Calu3 (cell line): ENCODE measurements at regions not wholly inside any gene's neighbourhood (a gene's known extent, or its start where the extent isn't known, plus 50 kb on each side); places are given as distances from the start of the nearest gene placed in this dataset.

Source experiments
- BruUV-seq: library from RNA; stranded (reverse); fragments of 400-500 nt; replicated peaks from 2 replicates; lab custom pipeline; 2021; lab: Mats Ljungman, UMichigan
- CTCF ChIA-PET: fragments of 300-600 bp; sonication (Branson Sonifier 250); formaldehyde crosslinking; loops from one replicate; lab custom pipeline; 2022; ENCODE audit warnings: antibody characterized with exemption; lab: Charles Lee
- DNase-seq: peaks from one replicate; pipeline ENCODE4 v3.0.0; 2022
- H3K27ac Mint-ChIP-seq: one replicate; pipeline ENCODE4 v1.8.0; 2022; ENCODE audit warnings: mixed read lengths; ENCODE audit not compliant: unreplicated experiment
- H3K27me3 Mint-ChIP-seq: one replicate; pipeline ENCODE4 v1.8.0; 2022; ENCODE audit warnings: mixed read lengths; ENCODE audit not compliant: unreplicated experiment
- H3K36me3 Mint-ChIP-seq: one replicate; pipeline ENCODE4 v1.8.0; 2022; ENCODE audit warnings: mild to moderate bottlenecking, moderate library complexity, mixed read lengths; ENCODE audit not compliant: insufficient read depth, unreplicated experiment
- H3K4me1 Mint-ChIP-seq: one replicate; pipeline ENCODE4 v1.8.0; 2022; ENCODE audit warnings: mild to moderate bottlenecking, low read depth, mixed read lengths; ENCODE audit not compliant: unreplicated experiment
- H3K4me3 Mint-ChIP-seq: one replicate; pipeline ENCODE4 v1.8.0; 2022; ENCODE audit warnings: mild to moderate bottlenecking, low read depth, moderate library complexity, mixed read lengths; ENCODE audit not compliant: unreplicated experiment
- H3K9me3 Mint-ChIP-seq: one replicate; pipeline ENCODE4 v1.8.0; 2022; ENCODE audit warnings: low read depth, mixed read lengths; ENCODE audit not compliant: unreplicated experiment
- intact Hi-C: fragments of 100-400 bp; cut with micrococcal nuclease; formaldehyde crosslinking; loops from one replicate; pipeline ENCODE4 v1.10.0; 2022; ENCODE audit not compliant: unreplicated experiment
- TF ChIP-seq, protein P1 (sequence below): fragments of 200-600 bp; IDR thresholded peaks from one replicate; pipeline ENCODE4 v1.8.0; 2022; ENCODE audit warnings: antibody characterized with exemption; ENCODE audit not compliant: unreplicated experiment

DNA sequence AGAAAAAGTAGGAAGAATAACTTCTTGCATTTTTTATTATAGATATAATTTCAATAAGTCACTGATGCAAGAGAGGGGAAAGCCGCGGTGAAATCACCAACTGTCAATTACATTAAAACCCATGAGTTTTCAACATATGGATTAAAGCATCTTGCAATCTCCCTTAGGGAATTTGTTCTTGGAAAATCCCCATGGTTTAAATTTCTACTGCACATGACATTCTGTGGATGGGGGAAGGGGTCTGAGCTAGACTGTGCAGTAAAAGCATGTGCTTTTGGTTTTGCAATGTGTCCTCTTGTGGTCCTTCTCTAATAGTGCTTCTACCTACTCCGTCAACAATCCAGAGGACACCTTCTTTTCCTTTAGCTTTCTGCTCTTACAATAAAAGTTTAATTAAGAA, 894.0 kb downstream of the DCDC2C start:
- Mint-ChIP-seq H3K27ac (no peak overlapping the region), H3K36me3 (no peaks in the 10 kb centered on the region), H3K9me3 (peaks cover 14% of the 10 kb centered on the region), H3K4me3 (no peak overlapping the region), H3K4me1 (no peaks in the 10 kb centered on the region), H3K27me3 (no peaks in the 10 kb centered on the region)
- BruUV-seq: no TSS peak
- TF ChIP-seq, protein P1, sequence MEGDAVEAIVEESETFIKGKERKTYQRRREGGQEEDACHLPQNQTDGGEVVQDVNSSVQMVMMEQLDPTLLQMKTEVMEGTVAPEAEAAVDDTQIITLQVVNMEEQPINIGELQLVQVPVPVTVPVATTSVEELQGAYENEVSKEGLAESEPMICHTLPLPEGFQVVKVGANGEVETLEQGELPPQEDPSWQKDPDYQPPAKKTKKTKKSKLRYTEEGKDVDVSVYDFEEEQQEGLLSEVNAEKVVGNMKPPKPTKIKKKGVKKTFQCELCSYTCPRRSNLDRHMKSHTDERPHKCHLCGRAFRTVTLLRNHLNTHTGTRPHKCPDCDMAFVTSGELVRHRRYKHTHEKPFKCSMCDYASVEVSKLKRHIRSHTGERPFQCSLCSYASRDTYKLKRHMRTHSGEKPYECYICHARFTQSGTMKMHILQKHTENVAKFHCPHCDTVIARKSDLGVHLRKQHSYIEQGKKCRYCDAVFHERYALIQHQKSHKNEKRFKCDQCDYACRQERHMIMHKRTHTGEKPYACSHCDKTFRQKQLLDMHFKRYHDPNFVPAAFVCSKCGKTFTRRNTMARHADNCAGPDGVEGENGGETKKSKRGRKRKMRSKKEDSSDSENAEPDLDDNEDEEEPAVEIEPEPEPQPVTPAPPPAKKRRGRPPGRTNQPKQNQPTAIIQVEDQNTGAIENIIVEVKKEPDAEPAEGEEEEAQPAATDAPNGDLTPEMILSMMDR: no peak
- intact Hi-C loops: no loop called here
- CTCF ChIA-PET: no interaction called here
- no peak for DNase-seq

DNA sequence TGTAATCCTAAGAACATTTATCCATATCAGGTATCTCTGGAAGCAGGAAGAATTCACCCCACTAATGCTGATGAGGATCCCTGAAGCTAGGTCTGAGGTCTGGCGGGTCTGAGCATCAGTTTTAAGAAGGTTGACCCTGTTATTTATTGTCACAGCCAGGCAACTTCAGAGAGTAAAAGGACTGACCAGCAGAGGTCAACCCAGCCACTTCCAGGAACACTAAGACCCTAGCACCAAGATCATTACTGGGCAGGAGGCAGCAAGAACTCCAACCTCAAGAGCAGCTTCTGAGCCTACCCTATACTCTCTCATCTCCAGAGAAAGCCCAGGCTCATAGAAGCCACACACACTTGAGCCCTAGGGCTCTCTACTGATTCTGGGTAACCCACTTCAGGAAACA, 901.4 kb downstream of the DCDC2C start:
- intact Hi-C loops: no loop called here
- no peak for DNase-seq
- H3K4me3 Mint-ChIP-seq: no peak overlapping the region
- no peak overlapping the region for H3K27ac Mint-ChIP-seq
- no peaks in the 10 kb centered on the region for H3K4me1 Mint-ChIP-seq
- TF ChIP-seq, protein P1: no peak
- H3K27me3 Mint-ChIP-seq: no peaks in the 10 kb centered on the region
- CTCF ChIA-PET: no interaction called here
- BruUV-seq: no TSS peak
- H3K36me3 Mint-ChIP-seq: no peaks in the 10 kb centered on the region
- peaks cover 9% of the 10 kb centered on the region for H3K9me3 Mint-ChIP-seq

DNA sequence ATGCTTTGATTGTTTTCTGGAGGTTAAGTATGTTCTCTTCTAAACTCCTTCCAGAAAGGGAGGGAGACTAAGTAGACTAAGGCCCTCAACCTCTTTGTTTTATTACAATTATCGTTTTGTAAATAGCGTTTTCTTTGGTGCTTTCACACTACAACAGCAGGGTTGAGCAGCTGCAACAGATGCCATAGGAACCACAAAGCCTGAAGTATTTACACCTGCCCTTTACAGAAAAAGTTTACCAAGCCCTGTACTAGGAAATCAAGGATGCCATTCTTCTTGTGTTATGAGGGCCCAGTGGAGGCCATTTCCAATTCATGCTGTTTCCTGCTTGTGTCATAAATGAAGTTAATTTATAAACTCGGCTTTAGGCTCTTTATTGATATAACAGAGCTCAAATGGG, 914.8 kb downstream of the DCDC2C start:
- TF ChIP-seq, protein P1: no peak
- no peak for DNase-seq
- no peak overlapping the region for H3K4me3 Mint-ChIP-seq
- no peak overlapping the region for H3K27ac Mint-ChIP-seq
- intact Hi-C loops: no loop called here
- peaks cover 5% of the 10 kb centered on the region for H3K9me3 Mint-ChIP-seq
- H3K4me1 Mint-ChIP-seq: no peaks in the 10 kb centered on the region
- BruUV-seq: no TSS peak
- no peaks in the 10 kb centered on the region for H3K36me3 Mint-ChIP-seq
- CTCF ChIA-PET: no interaction called here
- H3K27me3 Mint-ChIP-seq: no peaks in the 10 kb centered on the region

DNA sequence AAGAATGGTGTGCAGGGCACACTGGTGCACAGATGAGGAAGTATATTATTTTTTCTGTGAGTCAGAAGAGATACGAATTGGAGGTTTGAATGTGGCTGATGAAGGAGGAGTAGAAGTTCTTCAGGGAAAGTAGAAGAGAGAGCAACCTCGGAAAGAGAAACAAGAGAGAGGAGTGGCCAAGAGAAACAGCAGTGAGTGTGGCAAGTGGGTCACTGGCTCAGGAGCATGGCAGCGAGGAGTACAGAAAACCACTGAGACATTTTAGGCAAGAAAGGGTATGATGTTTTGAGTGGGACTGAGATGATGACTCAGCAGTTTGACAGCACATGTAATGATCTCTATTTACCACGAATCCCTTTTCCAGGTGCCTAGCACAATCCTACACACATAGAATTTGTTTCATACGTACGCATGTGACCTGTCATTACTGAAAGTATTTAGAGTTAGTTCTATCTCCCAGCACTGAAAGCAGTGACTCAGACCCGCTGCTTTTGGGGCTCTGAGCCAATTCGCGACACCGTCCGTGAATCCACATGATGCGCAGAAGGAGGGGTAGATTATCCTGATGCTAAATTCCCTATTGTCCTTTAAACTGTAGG, 915.4 kb downstream of the DCDC2C start:
- Mint-ChIP-seq H3K36me3 (no peaks in the 10 kb centered on the region), H3K4me1 (no peaks in the 10 kb centered on the region), H3K27me3 (no peaks in the 10 kb centered on the region), H3K9me3 (peaks cover 7% of the 10 kb centered on the region), H3K4me3 (no peak overlapping the region), H3K27ac (no peak overlapping the region)
- intact Hi-C loops: no loop called here
- no TSS peak for BruUV-seq
- CTCF ChIA-PET: no interaction called here
- DNase-seq: no peak
- TF ChIP-seq, protein P1: no peak
